ENCODE measurements at regions not wholly inside any gene's neighbourhood (a gene's known extent, or its start where the extent isn't known, plus 50 kb on each side); places are given as distances from the start of the nearest gene placed in this dataset.

- Histone ChIP-seq H2BK15ac (ENCODE audit: low read length) (0 out of 2 replicates have a peak overlapping the region, but pooled peaks have one; percentile 8), H3K9me3 (ENCODE audit: insufficient read depth in 2 of 2, low read depth in 1 of 2, low read length in 1 of 2) (no peaks in the 10 kb centered on the region), H3K27me3 (replicated peaks in 1 of 4; ENCODE audit: control insufficient read depth in 3 of 4, extremely low read depth in 1 of 4, insufficient read depth in 3 of 4, low read length in 3 of 4) (no peaks in the 10 kb centered on the region), H3K4me1 (replicated peaks in 1 of 4; ENCODE audit: control insufficient read depth in 3 of 4, insufficient read depth in 4 of 4, low read length in 3 of 4) (peaks cover 0 to 11% (median 4%) of the 10 kb centered on the region in 4 experiments; a peak in 4 of 7 replicates), H4K91ac (replicated peaks; ENCODE audit: insufficient read length, low read length) (no peak overlapping the region), H3K27ac (ENCODE audit: low read depth, low read length) (no peak overlapping the region), H3K36me3 (ENCODE audit: control insufficient read depth in 2 of 4, insufficient read depth in 4 of 4, low read length in 3 of 4) (no peaks in the 10 kb centered on the region), H2AFZ (ENCODE audit: low read length) (no peak overlapping the region), H3K4me3 (ENCODE audit: extremely low read depth in 1 of 4, insufficient read depth in 2 of 4, low read depth in 3 of 4, low read length in 4 of 4) (no peak overlapping the region), H4K5ac (ENCODE audit: insufficient read length, low read depth, low read length) (no peak overlapping the region), H2BK12ac (ENCODE audit: low read depth, low read length) (peak overlapping the region; percentile 87; the same call in 1 of the 2 replicates), H3K23me2 (ENCODE audit: low read depth, low read length) (no peaks in the 10 kb centered on the region), H3K79me2 (ENCODE audit: control insufficient read depth in 1 of 2, insufficient read depth in 2 of 2, low read length in 2 of 2) (no peaks in the 10 kb centered on the region), H4K8ac (ENCODE audit: extremely low read depth, insufficient read depth, low read length) (no peak overlapping the region), H3K4ac (replicated peaks; ENCODE audit: insufficient read length, low read depth, low read length) (no peak overlapping the region), H3K9ac (replicated peaks in 1 of 4; ENCODE audit: extremely low read depth in 1 of 4, low read depth in 3 of 4, low read length in 3 of 4) (no peak overlapping the region), H2BK5ac (ENCODE audit: low read depth, low read length) (no peak overlapping the region), H4K20me1 (replicated peaks in 1 of 2; ENCODE audit: control insufficient read depth in 1 of 2, insufficient read depth in 2 of 2, low read length in 2 of 2) (no peaks in the 10 kb centered on the region), H3K23ac (ENCODE audit: insufficient read length) (no peak overlapping the region), H3K4me2 (ENCODE audit: insufficient read depth in 1 of 2, low read depth in 2 of 2, low read length in 2 of 2) (no peak overlapping the region), H3K14ac (ENCODE audit: insufficient read length) (no peak overlapping the region), H3K56ac (replicated peaks; ENCODE audit: insufficient read length, low read depth, low read length) (no peak overlapping the region), H2AK5ac (ENCODE audit: low read depth, low read length) (0 out of 2 replicates have a peak overlapping the region, but pooled peaks have one; percentile 53), H3K18ac (ENCODE audit: extremely low read depth, low read length) (no peak overlapping the region), H2BK120ac (replicated peaks; ENCODE audit: low read depth, low read length) (no peak overlapping the region), H3K79me1 (ENCODE audit: low read depth, low read length) (no peaks in the 10 kb centered on the region), H2BK20ac (ENCODE audit: low read length) (no peak overlapping the region)
- DNase-seq (ENCODE audit: low read depth in 1 of 2, low spot score in 2 of 2) (no peak), FAIRE-seq (no peak)
- WGBS, 2 experiments (ENCODE audit: extremely low coverage in 1 of 2, insufficient coverage in 1 of 2, insufficient read length in 1 of 2, insufficient replicate concordance in 2 of 2, low coverage in 1 of 2, low lambda C conversion rate in 2 of 2, missing lambda C conversion rate in 1 of 2) = 85% methylated on average over 5 of the region's 5 CpGs; no CpG with 5 or more reads in 1 of the 2 experiments
- POLR2A ChIA-PET (ENCODE audit: partially characterized antibody) = no interaction called here
- CTCF ChIA-PET (ENCODE audit: partially characterized antibody) = interaction anchor here (0.7 to 1.6 kb wide), 2 partner anchors 10 to 66 kb away, joined by 3 to 4 read pairs; no protein-coding TSS in a partner anchor
- TF ChIP-seq EGR1 (IDR thresholded peaks at IDR 0.05; ENCODE audit: borderline replicate concordance, low read depth, low read length) = no peak
- no peak for TF ChIP-seq BRCA1 (IDR thresholded peaks at IDR 0.05; ENCODE audit: low read depth, low read length)
- TF ChIP-seq TBP (IDR thresholded peaks at IDR 0.05; ENCODE audit: low read depth, low read length) = no peak
- no peak for TF ChIP-seq EZH2 (IDR thresholded peaks at IDR 0.05; ENCODE audit: low read depth, low read length, severe bottlenecking)
- no peak for TF ChIP-seq GTF2F1 (IDR thresholded peaks at IDR 0.05; ENCODE audit: borderline replicate concordance, low read depth, low read length)
- no peak for TF ChIP-seq YY1 (IDR thresholded peaks at IDR 0.05; ENCODE audit: low read depth, low read length)
- TF ChIP-seq ZNF274 (IDR thresholded peaks at IDR 0.05; ENCODE audit: borderline replicate concordance, extremely low read depth, low read length) = no peak
- no peak for TF ChIP-seq CBX8 (IDR thresholded peaks at IDR 0.05; ENCODE audit: borderline replicate concordance, low read depth, low read length)
- TF ChIP-seq CHD2 (IDR thresholded peaks at IDR 0.05; ENCODE audit: low read length) = no peak
- TF ChIP-seq POLR2AphosphoS5 (IDR thresholded peaks at IDR 0.05; ENCODE audit: low read depth, low read length) = no peak
- TF ChIP-seq SP4 (IDR thresholded peaks at IDR 0.05; ENCODE audit: low read length) = no peak
- TF ChIP-seq HDAC6 (IDR thresholded peaks at IDR 0.05; ENCODE audit: low read depth, low read length) = no peak
- TF ChIP-seq NANOG (IDR thresholded peaks at IDR 0.05; ENCODE audit: insufficient read depth, low read depth, low read length, poor library complexity, severe bottlenecking) = no peak
- no peak for TF ChIP-seq PHF8 (conservative IDR thresholded peaks at IDR 0.05; ENCODE audit: low read depth, low read length)
- TF ChIP-seq CTBP2 (IDR thresholded peaks at IDR 0.05; ENCODE audit: borderline replicate concordance, insufficient read depth, insufficient read length, low read length) = no peak
Measured at GRCh38 chr2:109067631-109068125, 61.3 kb upstream of the SH3RF3 start.

Measured in H1 (cell line).